Kidney epithelial cell (primary cell): ENCODE measurements at regions not wholly inside any gene's neighbourhood (a gene's known extent, or its start where the extent isn't known, plus 50 kb on each side); places are given as distances from the start of the nearest gene placed in this dataset.
"Not testable (repeated sequence)": the region's sequence is repeated elsewhere in the genome, so short reads cannot be mapped to it uniquely, and the experiment has no call there.

ENCODE experiments used
- DNase-seq: peaks from one replicate; pipeline ENCODE4 v3.0.0-alpha.2; 2010; ENCODE audit warnings: low read depth
- H3K27me3 ChIP-seq: 2 replicates; pipeline ENCODE4 v1.6.0; 2011; ENCODE audit warnings: low read length; ENCODE audit not compliant: control insufficient read depth, insufficient read depth
- H3K36me3 ChIP-seq: 2 replicates; pipeline ENCODE4 v1.5.1; 2011; ENCODE audit warnings: low read length; ENCODE audit not compliant: control insufficient read depth, insufficient read depth
- H3K4me3 ChIP-seq: 2 replicates; pipeline ENCODE4 v1.5.1; 2011; ENCODE audit warnings: low read depth, mild to moderate bottlenecking, control low read depth, low read length
- CTCF ChIP-seq: IDR thresholded peaks from 2 replicates; pipeline ENCODE4 v1.5.1; 2011; ENCODE audit warnings: mild to moderate bottlenecking, moderate library complexity, low read length, control low read depth, inconsistent platforms; ENCODE audit not compliant: insufficient read depth, poor library complexity, severe bottlenecking

DNA sequence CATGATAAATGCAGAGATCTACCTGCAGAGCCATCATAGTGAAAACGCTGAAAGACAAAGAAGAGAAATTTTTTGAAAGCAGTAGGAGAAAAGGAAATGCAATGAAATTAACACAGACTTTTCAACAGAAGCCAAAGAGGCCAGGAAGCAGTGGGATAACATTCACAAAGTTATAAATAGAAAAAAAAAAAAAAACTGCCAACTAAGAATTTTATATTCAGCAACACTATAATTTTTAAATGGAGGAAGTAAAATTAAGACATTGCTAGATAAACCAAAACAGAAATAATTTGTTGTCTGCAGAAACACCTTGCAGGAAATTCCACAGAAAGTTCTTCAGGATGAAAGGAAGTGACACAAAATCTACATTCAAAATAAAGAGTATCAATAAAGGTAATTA lies 591.5 kb upstream of the ID4 start:
- Histone ChIP-seq H3K27me3 (no peaks in the 10 kb centered on the region), H3K36me3 (no peaks in the 10 kb centered on the region), H3K4me3 (no peak overlapping the region)
- DNase-seq, result no peak
- no peak for TF ChIP-seq CTCF

GRCh38 chr6:19247181-19247580 lies 590.0 kb upstream of the ID4 start:
- not testable (repeated sequence) for H3K27me3 ChIP-seq, H3K36me3 ChIP-seq, H3K4me3 ChIP-seq, DNase-seq

- DNase-seq, H3K36me3 ChIP-seq, H3K27me3 ChIP-seq, H3K4me3 ChIP-seq: not testable (repeated sequence)
These were observed 581.0 kb upstream of the ID4 start for GRCh38 chr6:19256123-19256522.

DNA sequence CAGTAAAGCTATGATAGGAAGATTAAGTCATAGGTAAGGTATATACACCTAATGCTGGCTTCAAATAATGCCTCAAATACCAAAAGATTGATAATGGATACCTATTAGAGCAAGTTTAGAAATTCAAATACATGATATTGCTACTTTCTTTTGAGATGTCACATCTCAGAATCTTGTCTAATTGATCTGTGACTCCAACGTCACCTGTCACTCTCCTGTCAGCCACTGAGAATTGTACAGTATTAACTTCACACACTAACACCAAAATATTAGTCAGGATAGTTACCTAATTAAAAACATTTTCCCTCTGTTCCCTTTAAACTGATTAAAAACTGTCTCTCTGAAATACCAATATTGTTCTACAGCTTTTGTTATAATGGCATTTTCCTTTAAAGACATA lies 575.5 kb upstream of the ID4 start:
- Histone ChIP-seq H3K27me3 (no peaks in the 10 kb centered on the region), H3K36me3 (no peaks in the 10 kb centered on the region), H3K4me3 (no peak overlapping the region)
- no peak for DNase-seq
- TF ChIP-seq CTCF, result no peak

GRCh38 chr6:19268117-19268516 lies 569.1 kb upstream of the ID4 start:
- no peak for TF ChIP-seq CTCF
- H3K27me3 ChIP-seq, result no peaks in the 10 kb centered on the region
- DNase-seq, result peak; percentile 21
- no peaks in the 10 kb centered on the region for H3K36me3 ChIP-seq
- no peak overlapping the region for H3K4me3 ChIP-seq

GRCh38 chr6:19268718-19269117 lies 568.5 kb upstream of the ID4 start:
- TF ChIP-seq CTCF, result no peak
- DNase-seq, result no peak
- Histone ChIP-seq H3K36me3 (no peaks in the 10 kb centered on the region), H3K27me3 (no peaks in the 10 kb centered on the region), H3K4me3 (no peak overlapping the region)

DNA sequence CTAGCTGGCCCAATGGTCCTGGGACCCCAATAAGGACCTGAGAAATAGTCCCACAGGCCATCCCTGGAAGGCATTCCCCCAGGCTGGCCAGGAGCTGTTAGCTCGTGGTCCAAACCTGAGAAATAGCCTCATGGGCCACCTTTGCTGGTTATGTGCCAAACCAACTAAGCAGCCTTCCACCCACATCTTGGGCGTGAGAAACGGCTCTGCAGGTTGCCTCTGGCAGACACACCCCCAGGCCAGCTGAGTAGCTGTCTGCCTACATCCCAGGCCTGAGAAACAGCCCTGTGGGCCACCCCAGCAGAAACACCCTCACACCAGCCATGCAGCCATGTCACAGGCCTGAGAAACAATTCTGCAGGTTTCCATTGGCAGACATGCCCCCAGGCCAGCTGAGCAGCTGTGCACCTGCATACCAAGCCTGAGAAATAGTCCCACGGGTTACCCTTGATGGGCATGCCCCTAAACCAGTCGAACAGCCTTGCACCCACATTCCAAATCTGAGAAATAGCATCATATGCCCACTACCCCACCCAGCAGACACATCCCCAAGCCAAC lies 567.8 kb upstream of the ID4 start:
- no peak for TF ChIP-seq CTCF
- DNase-seq, result no peak
- no peaks in the 10 kb centered on the region for H3K27me3 ChIP-seq

More for the DNA sequence above, 567.8 kb upstream of the ID4 start:
- Histone ChIP-seq H3K4me3 (no peak overlapping the region), H3K36me3 (no peaks in the 10 kb centered on the region)
